Psoas muscle (tissue), 7 donors: ENCODE measurements at regions not wholly inside any gene's neighbourhood (a gene's known extent, or its start where the extent isn't known, plus 50 kb on each side); places are given as distances from the start of the nearest gene placed in this dataset.

Experiments
- ATAC-seq, 4 donors: fragments of 200-7000 bp; cut with Tn5 transposase; one replicate each; pipeline ENCODE4 v1.9.1; 2020; ENCODE audit warnings: moderate library complexity in 3 of 4, mild to moderate bottlenecking in 2 of 4
- DNase-seq, 2 donors: peaks; one replicate each; pipeline ENCODE4 v3.0.0-alpha.2; 2020
- H3K27ac ChIP-seq: fragments of 200-600 bp; one replicate; pipeline ENCODE4 v1.8.0; 2022
- H3K27me3 ChIP-seq, 3 donors: fragments of 200-600 bp in 1 of 3; one replicate each; pipeline versions ENCODE4 v1.6.1 to v1.8.0; 2013 to 2022; ENCODE audit warnings: low read length in 2 of 3, mild to moderate bottlenecking in 2 of 3, moderate library complexity in 1 of 3; ENCODE audit not compliant: insufficient read depth in 3 of 3
- H3K36me3 ChIP-seq, 2 donors: fragments of 200-600 bp in 1 of 2; one replicate each; pipeline versions ENCODE4 v1.6.1 to v1.8.0; 2013 to 2022; ENCODE audit warnings: low read depth in 1 of 2, mild to moderate bottlenecking in 1 of 2, moderate library complexity in 1 of 2; ENCODE audit not compliant: insufficient read depth in 1 of 2
- H3K4me1 ChIP-seq: fragments of 200-600 bp; one replicate; pipeline ENCODE4 v1.8.0; 2022
- H3K4me3 ChIP-seq: fragments of 200-600 bp; one replicate; pipeline ENCODE4 v1.8.0; 2022; ENCODE audit warnings: mild to moderate bottlenecking
- H3K9me3 ChIP-seq: fragments of 200-600 bp; one replicate; pipeline ENCODE4 v1.8.0; 2022
- CTCF ChIP-seq: fragments of 200-600 bp; IDR thresholded peaks from one replicate; pipeline ENCODE4 v1.8.0; 2022; ENCODE audit warnings: antibody characterized with exemption
- WGBS, 3 donors: extraction: QIAGEN DNeasy Blood & Tissue Kit; methylation state at CpG; one replicate each; pipeline versions ENCODE4 v1.1.6 to v1.1.7; 2013; 5-methylcytosine and 5-hydroxymethylcytosine counted together
- intact Hi-C, 2 donors: fragments of 100-400 bp; cut with DNase I; formaldehyde crosslinking; loops; one replicate each; pipeline versions ENCODE4 v1.11.0 to v1.14.2; 2022
- donor health status: healthy with polysubstance abuse.
- donor health status: DM: no; HTN: no; CAD: no; lungs with moderate emphysema.
- donor health status: Bipolar disorder and iron deficiency.
- donor health status: healthy.
- donor health status: DM: yes; HTN: yes; CAD: no.
- donor health status: DM: no; HTN: no; CAD: no.
- donor health status: DM: yes; HTN: yes; CAD: no.

GRCh38 chr6:9140951-9141460 lies 705.7 kb upstream of the SLC35B3 start:
- Histone ChIP-seq H3K9me3 (peaks cover 6% of the 10 kb centered on the region), H3K36me3 (no peaks in the 10 kb centered on the region), H3K27ac (peak overlapping the region; percentile 46), H3K4me1 (no peaks in the 10 kb centered on the region), H3K27me3 (no peaks in the 10 kb centered on the region), H3K4me3 (no peak overlapping the region)
- ATAC-seq (no peak), DNase-seq (no peak)
- no peak for TF ChIP-seq CTCF
- 24 to 40% (median 27%) methylated on average over 4 of the region's 4 CpGs for WGBS, 3 donors
- intact Hi-C loops: no loop called here

- DNase-seq (peak; percentile 24 to 53), ATAC-seq (peak in 1 of 4 donors; percentile 42)
- Histone ChIP-seq H3K27ac (no peak overlapping the region), H3K36me3 (no peaks in the 10 kb centered on the region), H3K9me3 (peaks cover 6% of the 10 kb centered on the region), H3K4me1 (no peaks in the 10 kb centered on the region), H3K27me3 (no peaks in the 10 kb centered on the region), H3K4me3 (peak overlapping the region; percentile 13)
- no peak for TF ChIP-seq CTCF
- intact Hi-C loops: no loop called here
- 22 to 27% (median 27%) methylated on average over 8 of the region's 8 CpGs for WGBS, 3 donors
Observed at GRCh38 chr6:9140172-9140571, 704.8 kb upstream of the SLC35B3 start.

GRCh38 chr6:9139746-9140145 lies 704.4 kb upstream of the SLC35B3 start:
- no peaks in the 10 kb centered on the region for H3K27me3 ChIP-seq
- DNase-seq (no peak), ATAC-seq (no peak)
- intact Hi-C loops: no loop called here
- no peaks in the 10 kb centered on the region for H3K4me1 ChIP-seq
- WGBS, 3 donors: 20 to 39% (median 23%) methylated on average over 6 of the region's 6 CpGs
- no peaks in the 10 kb centered on the region for H3K36me3 ChIP-seq
- no peak overlapping the region for H3K27ac ChIP-seq
- TF ChIP-seq CTCF: no peak
- peaks cover 6% of the 10 kb centered on the region for H3K9me3 ChIP-seq
- peak overlapping the region; percentile 13 for H3K4me3 ChIP-seq

GRCh38 chr6:9138936-9139335 lies 703.6 kb upstream of the SLC35B3 start:
- DNase-seq (no peak), ATAC-seq (no peak)
- intact Hi-C loops: no loop called here
- H3K9me3 ChIP-seq: no peaks in the 10 kb centered on the region
- 22 to 39% (median 32%) methylated on average over 5 of the region's 5 CpGs for WGBS, 3 donors
- TF ChIP-seq CTCF: no peak
- no peaks in the 10 kb centered on the region for H3K27me3 ChIP-seq
- H3K4me3 ChIP-seq: peak overlapping the region; percentile 23
- H3K27ac ChIP-seq: no peak overlapping the region
- no peaks in the 10 kb centered on the region for H3K4me1 ChIP-seq
- H3K36me3 ChIP-seq: no peaks in the 10 kb centered on the region

GRCh38 chr6:9136141-9136822 lies 700.9 kb upstream of the SLC35B3 start:
- intact Hi-C loops: no loop called here
- Histone ChIP-seq H3K4me1 (no peaks in the 10 kb centered on the region), H3K27me3 (no peaks in the 10 kb centered on the region), H3K4me3 (no peak overlapping the region), H3K36me3 (no peaks in the 10 kb centered on the region), H3K9me3 (no peaks in the 10 kb centered on the region), H3K27ac (no peak overlapping the region)
- DNase-seq (no peak), ATAC-seq (no peak)
- WGBS, 3 donors: 71 to 83% (median 78%) methylated on average over 2 of the region's 2 CpGs
- no peak for TF ChIP-seq CTCF
